ENCODE measurements at regions not wholly inside any gene's neighbourhood (a gene's known extent, or its start where the extent isn't known, plus 50 kb on each side); places are given as distances from the start of the nearest gene placed in this dataset.

DNA sequence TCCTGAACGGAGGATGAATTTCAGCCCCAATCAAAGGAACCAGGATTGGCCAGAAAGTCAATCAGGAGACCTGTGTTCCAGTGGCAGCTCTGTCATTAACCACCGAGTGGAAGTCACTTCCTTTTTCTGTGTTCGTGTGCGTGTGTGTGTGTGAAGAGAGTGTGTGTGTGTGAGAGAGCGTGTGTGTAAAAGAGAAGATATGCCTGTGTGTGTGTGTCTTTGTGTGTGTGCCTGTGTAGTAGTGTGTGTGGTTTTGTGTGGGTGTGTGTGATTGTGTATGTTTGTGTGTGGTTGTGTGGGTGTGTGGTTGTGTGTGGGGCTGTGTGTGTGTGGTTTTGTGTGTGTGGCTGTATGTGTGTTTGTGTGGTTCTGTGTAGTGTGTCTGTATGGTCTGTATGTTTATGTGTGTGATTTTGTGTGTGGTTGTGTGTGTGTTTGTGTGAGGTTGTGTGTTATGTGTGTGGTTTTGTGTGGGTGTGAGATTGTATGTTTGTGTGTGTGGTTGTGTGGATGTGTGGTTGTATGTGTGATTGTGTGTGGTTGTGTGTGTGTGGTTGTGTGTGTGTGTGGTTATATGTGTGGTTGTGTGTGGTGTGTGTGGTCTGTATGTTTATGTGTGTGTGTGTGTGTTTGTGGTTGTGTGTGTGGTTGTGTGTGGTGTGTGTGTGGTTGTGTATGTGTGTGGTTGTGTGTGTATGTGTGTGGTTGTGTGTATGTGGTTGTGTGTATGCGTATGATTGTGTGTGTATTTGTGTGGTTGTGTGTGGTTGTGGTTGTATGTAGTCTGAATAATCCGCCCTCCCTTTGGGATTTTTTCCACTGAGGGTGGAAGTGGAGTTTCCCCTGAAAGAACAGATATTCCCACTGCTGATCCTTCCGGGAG, 314.4 kb downstream of the SHQ1 start:
- TF ChIP-seq, protein P1, sequence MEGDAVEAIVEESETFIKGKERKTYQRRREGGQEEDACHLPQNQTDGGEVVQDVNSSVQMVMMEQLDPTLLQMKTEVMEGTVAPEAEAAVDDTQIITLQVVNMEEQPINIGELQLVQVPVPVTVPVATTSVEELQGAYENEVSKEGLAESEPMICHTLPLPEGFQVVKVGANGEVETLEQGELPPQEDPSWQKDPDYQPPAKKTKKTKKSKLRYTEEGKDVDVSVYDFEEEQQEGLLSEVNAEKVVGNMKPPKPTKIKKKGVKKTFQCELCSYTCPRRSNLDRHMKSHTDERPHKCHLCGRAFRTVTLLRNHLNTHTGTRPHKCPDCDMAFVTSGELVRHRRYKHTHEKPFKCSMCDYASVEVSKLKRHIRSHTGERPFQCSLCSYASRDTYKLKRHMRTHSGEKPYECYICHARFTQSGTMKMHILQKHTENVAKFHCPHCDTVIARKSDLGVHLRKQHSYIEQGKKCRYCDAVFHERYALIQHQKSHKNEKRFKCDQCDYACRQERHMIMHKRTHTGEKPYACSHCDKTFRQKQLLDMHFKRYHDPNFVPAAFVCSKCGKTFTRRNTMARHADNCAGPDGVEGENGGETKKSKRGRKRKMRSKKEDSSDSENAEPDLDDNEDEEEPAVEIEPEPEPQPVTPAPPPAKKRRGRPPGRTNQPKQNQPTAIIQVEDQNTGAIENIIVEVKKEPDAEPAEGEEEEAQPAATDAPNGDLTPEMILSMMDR (IDR thresholded peaks at IDR 0.05): no peak
- TF ChIP-seq MAZ (IDR thresholded peaks at IDR 0.05; ENCODE audit: borderline replicate concordance, low read depth, low read length): no peak
- TF ChIP-seq ZFP36 (IDR thresholded peaks at IDR 0.05; ENCODE audit: borderline replicate concordance, partially characterized antibody): no peak
- TF ChIP-seq MAFK (IDR thresholded peaks at IDR 0.05; ENCODE audit: partially characterized antibody): no peak
- no peak for TF ChIP-seq RNF2 (IDR thresholded peaks at IDR 0.05; ENCODE audit: borderline replicate concordance, low read depth)
- no peak for TF ChIP-seq KDM1A (IDR thresholded peaks at IDR 0.05; ENCODE audit: low read depth)
- no peak for TF ChIP-seq NR3C1 (IDR thresholded peaks at IDR 0.05)
- no peak for TF ChIP-seq RFX5 (IDR thresholded peaks at IDR 0.05)
